Parathyroid adenoma (tissue), 2 donors: ENCODE measurements at regions not wholly inside any gene's neighbourhood (a gene's known extent, or its start where the extent isn't known, plus 50 kb on each side); places are given as distances from the start of the nearest gene placed in this dataset.
"Not testable (repeated sequence)": the region's sequence is repeated elsewhere in the genome, so short reads cannot be mapped to it uniquely, and the experiment has no call there.

Experiments used
- H2AFZ ChIP-seq: fragments of 300-600 bp; sonication (generic); one replicate; pipeline ENCODE4 v1.7.0; 2017; ENCODE audit warnings: antibody characterized with exemption, mild to moderate bottlenecking
- H3K27ac ChIP-seq: fragments of 300-600 bp; sonication (generic); one replicate; pipeline ENCODE4 v1.7.0; 2017
- H3K27me3 ChIP-seq: fragments of 300-600 bp; sonication (generic); one replicate; pipeline ENCODE4 v1.7.0; 2017; ENCODE audit warnings: low read length; ENCODE audit not compliant: control insufficient read depth, insufficient read depth
- H3K36me3 ChIP-seq: fragments of 300-600 bp; sonication (generic); one replicate; pipeline ENCODE4 v1.7.0; 2017; ENCODE audit warnings: low read length; ENCODE audit not compliant: control insufficient read depth, insufficient read depth
- H3K4me1 ChIP-seq: fragments of 300-600 bp; sonication (generic); one replicate; pipeline ENCODE4 v1.7.0; 2017; ENCODE audit warnings: control low read depth
- H3K4me2 ChIP-seq: fragments of 300-600 bp; sonication (generic); one replicate; pipeline ENCODE4 v1.7.0; 2017; ENCODE audit warnings: low read length
- H3K4me3 ChIP-seq: fragments of 300-600 bp; sonication (generic); one replicate; pipeline ENCODE4 v1.7.0; 2017; ENCODE audit warnings: low read depth, low read length
- H3K79me2 ChIP-seq: fragments of 300-600 bp; sonication (generic); one replicate; pipeline ENCODE4 v1.7.0; 2017; ENCODE audit warnings: control low read depth
- H3K9ac ChIP-seq: fragments of 300-600 bp; sonication (generic); one replicate; pipeline ENCODE4 v1.7.0; 2017; ENCODE audit warnings: mild to moderate bottlenecking
- H3K9me3 ChIP-seq: fragments of 300-600 bp; sonication (generic); one replicate; pipeline ENCODE4 v1.7.0; 2017; ENCODE audit warnings: low read length; ENCODE audit not compliant: control insufficient read depth
- CTCF ChIP-seq: fragments of 300-600 bp; sonication (generic); IDR thresholded peaks from one replicate; pipeline ENCODE4 v1.7.0; 2017; ENCODE audit warnings: antibody characterized with exemption, mild to moderate bottlenecking
- donor health status: primary hyperparathyroidism.

DNA sequence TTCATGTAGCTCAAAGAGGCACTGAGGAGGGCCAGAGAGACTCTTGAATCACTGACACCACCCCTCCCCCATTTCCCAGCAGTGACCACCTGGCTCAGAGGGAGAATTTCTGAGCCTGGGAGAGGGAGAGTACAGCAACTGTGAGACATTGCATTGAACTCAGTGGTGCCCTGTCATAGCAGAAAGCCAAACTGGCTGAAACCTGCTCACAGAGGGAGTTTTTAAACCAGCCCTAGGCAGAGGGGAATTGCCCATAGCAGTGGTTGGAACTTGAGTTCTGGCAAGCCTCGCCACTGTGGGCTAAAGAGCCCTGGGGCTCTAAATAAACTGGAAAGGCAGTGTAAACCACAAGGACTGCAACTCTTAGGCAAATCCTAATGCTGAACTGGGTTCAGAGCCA lies 243.1 kb downstream of the ADCYAP1 start:
- Histone ChIP-seq H3K4me1 (no peaks in the 10 kb centered on the region), H3K4me2 (no peak overlapping the region), H3K27me3 (no peaks in the 10 kb centered on the region), H3K9me3 (peaks cover 3% of the 10 kb centered on the region), H2AFZ (no peak overlapping the region), H3K36me3 (no peaks in the 10 kb centered on the region), H3K27ac (no peak overlapping the region), H3K9ac (no peak overlapping the region), H3K4me3 (no peak overlapping the region), H3K79me2 (no peaks in the 10 kb centered on the region)
- TF ChIP-seq CTCF: no peak

- no peak for TF ChIP-seq CTCF
- H2AFZ ChIP-seq: no peak overlapping the region
- H3K9me3 ChIP-seq: no peaks in the 10 kb centered on the region
- H3K27ac ChIP-seq: no peak overlapping the region
- no peaks in the 10 kb centered on the region for H3K4me1 ChIP-seq
- no peaks in the 10 kb centered on the region for H3K79me2 ChIP-seq
- H3K36me3 ChIP-seq: no peaks in the 10 kb centered on the region
- H3K27me3 ChIP-seq: no peaks in the 10 kb centered on the region
- no peak overlapping the region for H3K4me2 ChIP-seq
- H3K4me3 ChIP-seq: no peak overlapping the region
- no peak overlapping the region for H3K9ac ChIP-seq
Observed at GRCh38 chr18:1149709-1150108, 245.0 kb downstream of the ADCYAP1 start.

- no peaks in the 10 kb centered on the region for H3K27me3 ChIP-seq
- H3K4me2 ChIP-seq: no peak overlapping the region
- H2AFZ ChIP-seq: no peak overlapping the region
- no peak overlapping the region for H3K27ac ChIP-seq
- no peaks in the 10 kb centered on the region for H3K9me3 ChIP-seq
- H3K9ac ChIP-seq: no peak overlapping the region
- no peaks in the 10 kb centered on the region for H3K79me2 ChIP-seq
- H3K36me3 ChIP-seq: no peaks in the 10 kb centered on the region
- H3K4me1 ChIP-seq: no peaks in the 10 kb centered on the region
- no peak for TF ChIP-seq CTCF
- no peak overlapping the region for H3K4me3 ChIP-seq
Observed at GRCh38 chr18:1150344-1150743, 245.7 kb downstream of the ADCYAP1 start.

DNA sequence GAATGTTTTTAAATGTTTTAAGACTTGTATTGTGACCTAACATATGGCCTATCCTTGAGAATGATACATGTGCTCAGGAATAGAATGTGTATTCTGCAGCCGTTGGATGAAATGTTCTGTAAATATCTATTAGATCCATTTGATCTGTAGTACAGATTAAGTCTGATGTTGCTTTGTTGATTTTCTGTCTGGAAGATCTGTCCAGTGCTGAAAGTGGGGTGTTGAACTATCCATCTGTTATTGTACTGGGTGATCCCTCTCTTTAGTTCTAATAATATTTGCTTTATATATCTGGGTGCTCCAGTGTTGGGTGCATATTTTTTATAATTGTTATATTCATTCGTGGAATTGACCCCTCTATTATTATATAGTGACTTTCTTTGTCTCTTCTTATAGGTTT lies 248.3 kb downstream of the ADCYAP1 start:
- not testable (repeated sequence) for H3K4me3 ChIP-seq, H3K36me3 ChIP-seq, H2AFZ ChIP-seq, H3K4me2 ChIP-seq, H3K9me3 ChIP-seq, H3K27ac ChIP-seq, H3K79me2 ChIP-seq, H3K27me3 ChIP-seq, H3K4me1 ChIP-seq, H3K9ac ChIP-seq

- no peaks in the 10 kb centered on the region for H3K9me3 ChIP-seq
- no peaks in the 10 kb centered on the region for H3K4me1 ChIP-seq
- no peaks in the 10 kb centered on the region for H3K36me3 ChIP-seq
- H3K79me2 ChIP-seq: no peaks in the 10 kb centered on the region
- H3K27ac ChIP-seq: no peak overlapping the region
- no peak overlapping the region for H3K9ac ChIP-seq
- H3K27me3 ChIP-seq: no peaks in the 10 kb centered on the region
- no peak overlapping the region for H3K4me2 ChIP-seq
- no peak for TF ChIP-seq CTCF
- H3K4me3 ChIP-seq: no peak overlapping the region
- no peak overlapping the region for H2AFZ ChIP-seq
Observed at GRCh38 chr18:1173593-1173992, 268.9 kb downstream of the ADCYAP1 start.
